GM12878 (cell line): ENCODE measurements at regions not wholly inside any gene's neighbourhood (a gene's known extent, or its start where the extent isn't known, plus 50 kb on each side); places are given as distances from the start of the nearest gene placed in this dataset.

Experiments used
- BACH1 ChIP-seq: fragments of 450-650 bp; IDR thresholded peaks from 2 replicates; pipeline ENCODE4 v1.6.1; 2017; ENCODE audit warnings: mild to moderate bottlenecking, borderline replicate concordance
- CBFB ChIP-seq: IDR thresholded peaks from 2 replicates; pipeline ENCODE4 v1.6.1; 2016; ENCODE audit warnings: antibody characterized with exemption, low read depth
- EED ChIP-seq: sonication (generic); IDR thresholded peaks from 2 replicates; pipeline ENCODE4 v1.6.1; 2016; ENCODE audit warnings: antibody characterized with exemption, low read depth
- HDAC6 ChIP-seq: fragments of 200-600 bp; sonication (generic); IDR thresholded peaks from one replicate; pipeline ENCODE4 v1.8.0; 2017; ENCODE audit warnings: antibody characterized with exemption; ENCODE audit not compliant: unreplicated experiment
- KLF5 ChIP-seq: fragments of 450-650 bp; IDR thresholded peaks from 2 replicates; pipeline ENCODE4 v1.6.1; 2014; ENCODE audit warnings: mild to moderate bottlenecking; ENCODE audit not compliant: partially characterized antibody
- MXI1 ChIP-seq: fragments of 150-350 bp; IDR thresholded peaks from 2 replicates; pipeline ENCODE4 v1.6.1; 2011; ENCODE audit warnings: low read depth, mild to moderate bottlenecking, inconsistent platforms, low read length, improper control_type of control experiment
- POLR2AphosphoS5 ChIP-seq: IDR thresholded peaks from 2 replicates; pipeline ENCODE4 v1.6.1; 2011; ENCODE audit warnings: mild to moderate bottlenecking, low read length, inconsistent platforms
- RCOR1 ChIP-seq: conservative IDR thresholded peaks from 2 replicates; pipeline ENCODE4 v1.6.1; 2012; ENCODE audit warnings: low read depth, low read length, improper control_type of control experiment
- RELA ChIP-seq: fragments of 450-650 bp; IDR thresholded peaks from 2 replicates; pipeline ENCODE4 v1.8.0; 2014; ENCODE audit warnings: borderline replicate concordance; ENCODE audit not compliant: partially characterized antibody
- RUNX3 ChIP-seq: IDR thresholded peaks from 2 replicates; pipeline ENCODE4 v1.6.1; 2012; ENCODE audit warnings: low read length, inconsistent platforms
- TF ChIP-seq, protein P1 (sequence below): IDR thresholded peaks from 2 replicates; pipeline ENCODE4 v1.6.1; 2012; ENCODE audit warnings: mild to moderate bottlenecking, low read depth, low read length
- TF ChIP-seq, protein P2 (sequence below): fragments of 450-650 bp; IDR thresholded peaks from 2 replicates; pipeline ENCODE4 v1.6.1; 2014; ENCODE audit warnings: mild to moderate bottlenecking

DNA sequence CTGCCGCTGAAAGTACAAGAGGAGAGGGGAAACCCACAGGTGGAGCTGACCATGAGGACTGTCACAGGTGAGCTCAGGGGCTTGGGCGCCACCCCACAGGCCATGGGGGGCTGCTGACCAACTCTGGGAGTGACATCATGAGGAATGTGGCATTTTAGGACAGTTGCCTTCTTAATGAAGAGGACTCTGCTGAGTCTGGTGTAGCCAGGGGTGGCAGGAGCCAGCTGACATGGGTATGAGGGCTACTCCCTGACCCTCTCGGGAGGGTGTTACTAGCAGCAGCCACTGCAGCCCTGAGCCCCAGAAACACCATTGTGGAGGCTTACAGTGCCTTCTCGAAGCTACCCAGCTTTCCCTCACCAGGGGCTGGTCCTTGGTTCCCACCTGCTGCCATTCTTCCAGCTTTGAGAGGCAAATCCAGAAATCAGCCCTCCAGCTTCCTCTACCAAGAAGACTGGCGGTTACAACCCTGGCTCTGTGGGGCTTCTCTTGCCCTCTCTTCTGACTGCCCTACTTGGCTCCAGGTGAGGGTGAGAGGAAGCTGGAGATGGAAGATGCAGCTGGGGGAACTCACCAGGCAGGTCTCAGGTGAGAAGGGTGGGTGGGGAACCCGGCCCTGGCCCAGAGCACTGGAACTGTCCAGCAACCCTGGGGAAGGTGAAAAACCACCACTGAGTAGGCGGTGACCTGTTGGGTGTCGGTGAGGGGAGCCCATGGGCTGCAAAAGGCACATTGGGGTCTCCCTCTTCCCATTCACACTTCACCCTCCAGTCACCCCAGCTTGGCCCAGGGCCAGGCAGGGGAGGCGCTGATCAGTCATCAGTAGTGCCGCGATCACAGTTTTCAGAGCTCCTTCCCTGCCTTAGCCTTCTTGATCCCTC is 98.5 kb downstream of the MCFD2 start (continued):
- TF ChIP-seq, protein P1, sequence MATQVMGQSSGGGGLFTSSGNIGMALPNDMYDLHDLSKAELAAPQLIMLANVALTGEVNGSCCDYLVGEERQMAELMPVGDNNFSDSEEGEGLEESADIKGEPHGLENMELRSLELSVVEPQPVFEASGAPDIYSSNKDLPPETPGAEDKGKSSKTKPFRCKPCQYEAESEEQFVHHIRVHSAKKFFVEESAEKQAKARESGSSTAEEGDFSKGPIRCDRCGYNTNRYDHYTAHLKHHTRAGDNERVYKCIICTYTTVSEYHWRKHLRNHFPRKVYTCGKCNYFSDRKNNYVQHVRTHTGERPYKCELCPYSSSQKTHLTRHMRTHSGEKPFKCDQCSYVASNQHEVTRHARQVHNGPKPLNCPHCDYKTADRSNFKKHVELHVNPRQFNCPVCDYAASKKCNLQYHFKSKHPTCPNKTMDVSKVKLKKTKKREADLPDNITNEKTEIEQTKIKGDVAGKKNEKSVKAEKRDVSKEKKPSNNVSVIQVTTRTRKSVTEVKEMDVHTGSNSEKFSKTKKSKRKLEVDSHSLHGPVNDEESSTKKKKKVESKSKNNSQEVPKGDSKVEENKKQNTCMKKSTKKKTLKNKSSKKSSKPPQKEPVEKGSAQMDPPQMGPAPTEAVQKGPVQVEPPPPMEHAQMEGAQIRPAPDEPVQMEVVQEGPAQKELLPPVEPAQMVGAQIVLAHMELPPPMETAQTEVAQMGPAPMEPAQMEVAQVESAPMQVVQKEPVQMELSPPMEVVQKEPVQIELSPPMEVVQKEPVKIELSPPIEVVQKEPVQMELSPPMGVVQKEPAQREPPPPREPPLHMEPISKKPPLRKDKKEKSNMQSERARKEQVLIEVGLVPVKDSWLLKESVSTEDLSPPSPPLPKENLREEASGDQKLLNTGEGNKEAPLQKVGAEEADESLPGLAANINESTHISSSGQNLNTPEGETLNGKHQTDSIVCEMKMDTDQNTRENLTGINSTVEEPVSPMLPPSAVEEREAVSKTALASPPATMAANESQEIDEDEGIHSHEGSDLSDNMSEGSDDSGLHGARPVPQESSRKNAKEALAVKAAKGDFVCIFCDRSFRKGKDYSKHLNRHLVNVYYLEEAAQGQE, result no peak
- TF ChIP-seq RUNX3, result no peak
- TF ChIP-seq, protein P2, sequence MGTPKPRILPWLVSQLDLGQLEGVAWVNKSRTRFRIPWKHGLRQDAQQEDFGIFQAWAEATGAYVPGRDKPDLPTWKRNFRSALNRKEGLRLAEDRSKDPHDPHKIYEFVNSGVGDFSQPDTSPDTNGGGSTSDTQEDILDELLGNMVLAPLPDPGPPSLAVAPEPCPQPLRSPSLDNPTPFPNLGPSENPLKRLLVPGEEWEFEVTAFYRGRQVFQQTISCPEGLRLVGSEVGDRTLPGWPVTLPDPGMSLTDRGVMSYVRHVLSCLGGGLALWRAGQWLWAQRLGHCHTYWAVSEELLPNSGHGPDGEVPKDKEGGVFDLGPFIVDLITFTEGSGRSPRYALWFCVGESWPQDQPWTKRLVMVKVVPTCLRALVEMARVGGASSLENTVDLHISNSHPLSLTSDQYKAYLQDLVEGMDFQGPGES, result no peak
- TF ChIP-seq HDAC6, result no peak
- no peak for TF ChIP-seq MXI1
- no peak for TF ChIP-seq KLF5
- no peak for TF ChIP-seq BACH1
- no peak for TF ChIP-seq RCOR1
- TF ChIP-seq POLR2AphosphoS5, result no peak
- TF ChIP-seq RELA, result no peak
- TF ChIP-seq EED, result no peak
- TF ChIP-seq CBFB, result no peak
